ENCODE measurements at regions not wholly inside any gene's neighbourhood (a gene's known extent, or its start where the extent isn't known, plus 50 kb on each side); places are given as distances from the start of the nearest gene placed in this dataset.

DNA sequence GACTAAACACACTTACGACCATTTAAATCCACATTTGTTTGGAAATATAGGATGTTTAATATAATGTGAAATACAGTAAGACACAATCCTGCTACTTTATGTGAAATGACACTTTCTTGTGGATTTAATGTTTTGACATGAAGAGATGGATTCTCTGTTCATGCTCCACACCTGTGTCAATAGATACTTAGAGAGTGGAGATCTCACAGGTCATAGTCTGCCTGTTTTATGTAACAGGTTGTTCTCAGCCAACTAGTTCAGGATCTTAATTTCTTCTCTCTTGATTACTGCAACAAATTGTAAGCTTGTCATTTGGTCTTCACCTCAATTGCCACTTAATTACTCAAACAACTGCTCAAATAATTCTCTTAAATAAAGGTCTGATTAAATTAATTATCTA, 1621.2 kb downstream of the PCDH7 start:
- no peak overlapping the region for H3K4me3 ChIP-seq (ENCODE audit: low read depth, low read length)
- TF ChIP-seq, protein P1, sequence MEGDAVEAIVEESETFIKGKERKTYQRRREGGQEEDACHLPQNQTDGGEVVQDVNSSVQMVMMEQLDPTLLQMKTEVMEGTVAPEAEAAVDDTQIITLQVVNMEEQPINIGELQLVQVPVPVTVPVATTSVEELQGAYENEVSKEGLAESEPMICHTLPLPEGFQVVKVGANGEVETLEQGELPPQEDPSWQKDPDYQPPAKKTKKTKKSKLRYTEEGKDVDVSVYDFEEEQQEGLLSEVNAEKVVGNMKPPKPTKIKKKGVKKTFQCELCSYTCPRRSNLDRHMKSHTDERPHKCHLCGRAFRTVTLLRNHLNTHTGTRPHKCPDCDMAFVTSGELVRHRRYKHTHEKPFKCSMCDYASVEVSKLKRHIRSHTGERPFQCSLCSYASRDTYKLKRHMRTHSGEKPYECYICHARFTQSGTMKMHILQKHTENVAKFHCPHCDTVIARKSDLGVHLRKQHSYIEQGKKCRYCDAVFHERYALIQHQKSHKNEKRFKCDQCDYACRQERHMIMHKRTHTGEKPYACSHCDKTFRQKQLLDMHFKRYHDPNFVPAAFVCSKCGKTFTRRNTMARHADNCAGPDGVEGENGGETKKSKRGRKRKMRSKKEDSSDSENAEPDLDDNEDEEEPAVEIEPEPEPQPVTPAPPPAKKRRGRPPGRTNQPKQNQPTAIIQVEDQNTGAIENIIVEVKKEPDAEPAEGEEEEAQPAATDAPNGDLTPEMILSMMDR (IDR thresholded peaks at IDR 0.05; ENCODE audit: borderline replicate concordance, insufficient read depth, low read depth, low read length) = no peak

DNA sequence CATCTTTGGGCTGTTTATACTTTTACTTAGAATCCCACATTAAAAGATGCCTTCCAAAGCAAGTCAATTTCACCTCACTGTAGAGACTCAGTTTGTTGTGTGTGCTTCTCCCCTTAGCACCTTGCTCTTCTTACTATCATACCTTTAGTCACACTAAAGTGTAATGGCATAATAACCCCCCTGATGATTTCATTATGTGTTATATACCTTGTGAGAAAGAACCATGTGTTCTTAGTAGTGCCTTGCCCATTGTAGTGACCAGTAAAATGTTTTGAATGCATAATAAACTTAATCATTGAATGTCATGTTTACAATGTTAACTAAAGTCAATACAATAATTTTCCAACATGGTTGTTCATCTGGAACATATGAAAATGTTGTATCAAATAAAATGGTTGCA, 1621.9 kb downstream of the PCDH7 start:
- TF ChIP-seq, protein P1 (IDR thresholded peaks at IDR 0.05; ENCODE audit: borderline replicate concordance, insufficient read depth, low read depth, low read length) = no peak
- H3K4me3 ChIP-seq (ENCODE audit: low read depth, low read length) = no peak overlapping the region

DNA sequence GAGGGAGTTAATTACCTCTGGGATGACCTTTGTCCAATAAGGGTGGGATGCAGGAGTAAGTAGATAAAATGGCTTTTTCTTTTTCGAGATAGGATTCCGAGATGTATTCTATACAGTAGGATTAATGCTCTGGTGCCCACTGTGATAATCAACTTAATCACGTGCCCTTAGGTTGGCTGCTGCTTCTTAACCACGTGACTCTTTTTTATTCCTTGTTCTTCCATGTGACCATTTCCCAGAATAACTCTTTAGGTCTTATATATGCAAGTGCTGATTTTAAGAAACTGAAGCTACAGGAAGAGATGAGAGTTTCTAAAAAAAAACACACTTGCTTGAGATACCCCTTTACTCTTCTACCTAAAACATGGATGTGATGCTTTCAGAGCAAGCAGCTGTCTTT, 1628.9 kb downstream of the PCDH7 start:
- TF ChIP-seq, protein P1 (IDR thresholded peaks at IDR 0.05; ENCODE audit: borderline replicate concordance, insufficient read depth, low read depth, low read length) = no peak
- H3K4me3 ChIP-seq (ENCODE audit: low read depth, low read length) = no peak overlapping the region

DNA sequence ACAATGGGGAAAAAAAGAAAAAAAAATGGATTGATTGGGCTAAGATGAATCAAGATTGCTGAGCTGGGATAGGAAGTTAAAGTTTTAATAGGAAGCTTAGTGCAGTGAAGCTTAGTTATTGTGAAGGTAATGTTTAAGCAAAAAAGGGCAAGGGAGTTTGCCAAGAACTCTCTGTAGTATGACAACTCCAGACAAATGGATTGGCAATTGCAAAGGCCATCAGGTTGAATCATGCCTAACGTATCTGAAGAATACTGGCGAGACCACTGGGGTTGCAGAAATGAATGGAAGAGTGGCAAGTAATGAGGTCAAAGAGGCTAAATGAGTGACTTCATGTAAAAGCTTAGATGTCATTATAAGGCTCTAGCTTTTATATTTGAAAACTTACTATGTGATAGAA, 1654.0 kb downstream of the PCDH7 start:
- TF ChIP-seq, protein P1 (IDR thresholded peaks at IDR 0.05; ENCODE audit: borderline replicate concordance, insufficient read depth, low read depth, low read length) = no peak
- H3K4me3 ChIP-seq (ENCODE audit: low read depth, low read length) = no peak overlapping the region

DNA sequence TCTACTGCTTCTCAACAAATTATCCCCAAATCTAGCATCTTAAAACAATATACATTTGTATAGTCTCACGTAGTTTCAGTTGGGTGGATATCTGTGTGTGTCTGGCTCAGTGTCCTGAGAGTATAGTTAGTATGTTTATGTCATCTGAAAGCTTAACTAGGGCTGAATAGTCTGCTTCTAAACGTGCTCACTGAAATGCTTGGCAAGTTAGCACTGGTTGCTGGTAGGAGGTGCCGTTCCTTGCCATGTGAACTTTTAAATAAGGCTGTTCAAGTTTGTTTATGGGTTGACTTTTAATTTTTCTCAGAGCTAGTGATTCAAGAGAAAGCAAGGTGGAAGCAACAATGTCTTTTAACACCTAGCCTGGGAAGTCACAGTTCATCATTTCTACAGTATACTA, 1673.6 kb downstream of the PCDH7 start:
- no peak overlapping the region for H3K4me3 ChIP-seq (ENCODE audit: low read depth, low read length)
- TF ChIP-seq, protein P1 (IDR thresholded peaks at IDR 0.05; ENCODE audit: borderline replicate concordance, insufficient read depth, low read depth, low read length) = no peak

DNA sequence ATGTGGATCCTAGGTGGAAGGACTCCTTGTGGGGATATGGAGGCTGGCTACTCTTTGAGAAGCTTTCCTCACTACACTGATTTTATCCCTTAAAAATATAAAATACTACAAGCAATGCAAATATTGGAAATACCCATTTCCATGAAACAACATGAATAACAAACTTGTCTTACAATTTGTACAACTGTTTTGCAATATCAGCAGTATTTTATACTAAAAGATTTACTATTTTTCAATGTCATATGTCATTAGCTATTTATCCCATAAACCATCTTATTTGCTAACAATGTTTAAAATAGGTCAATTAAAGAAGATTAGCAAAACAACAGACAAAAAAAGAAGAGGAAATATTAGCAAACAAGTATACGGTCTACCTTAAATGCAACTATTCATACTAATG, 1674.1 kb downstream of the PCDH7 start:
- H3K4me3 ChIP-seq (ENCODE audit: low read depth, low read length) = no peak overlapping the region
- TF ChIP-seq, protein P1 (IDR thresholded peaks at IDR 0.05; ENCODE audit: borderline replicate concordance, insufficient read depth, low read depth, low read length) = no peak

DNA sequence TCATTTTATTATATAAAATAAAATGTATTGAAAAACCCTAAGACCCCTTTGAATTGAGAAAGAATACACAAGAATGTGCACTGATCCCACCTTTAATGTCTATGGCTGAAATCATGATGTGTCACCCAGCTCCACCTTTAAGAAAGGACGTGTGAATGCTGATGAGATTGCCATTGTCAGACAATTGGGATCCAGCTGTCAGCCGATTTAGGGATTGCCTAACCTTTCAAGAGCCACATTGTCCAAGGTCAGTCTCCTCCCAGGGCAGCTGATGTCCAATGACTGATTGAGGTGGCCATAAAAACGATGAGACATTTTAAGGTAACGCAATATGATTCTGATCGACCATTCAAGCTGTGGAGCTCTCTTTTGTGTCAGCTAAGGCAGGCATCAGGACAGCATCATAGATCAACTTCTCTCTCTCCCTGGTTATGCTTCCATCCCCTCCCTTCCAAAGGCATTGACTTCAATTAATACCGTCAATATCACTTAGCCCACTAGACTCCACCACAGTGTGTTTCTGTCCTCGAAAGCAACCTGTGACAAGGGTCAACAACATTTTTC, 1676.4 kb downstream of the PCDH7 start:
- TF ChIP-seq, protein P1 (IDR thresholded peaks at IDR 0.05; ENCODE audit: borderline replicate concordance, insufficient read depth, low read depth, low read length) = no peak
- no peak overlapping the region for H3K4me3 ChIP-seq (ENCODE audit: low read depth, low read length)

Measured in GM12875 (cell line).